DMS79 treated with DMSO at 0.1 percent for 48 hours (cell line): ENCODE measurements at regions not wholly inside any gene's neighbourhood (a gene's known extent, or its start where the extent isn't known, plus 50 kb on each side); places are given as distances from the start of the nearest gene placed in this dataset.

Experiments used
- DNase-seq: peaks from one replicate; lab custom pipeline; 2025; lab: John Stamatoyannopoulos, UW

- no peak for DNase-seq
These were observed 52.5 kb upstream of the RBM19 start for GRCh38 chr12:114018669-114019068.
